Mammary epithelial cell (primary cell): ENCODE measurements at regions not wholly inside any gene's neighbourhood (a gene's known extent, or its start where the extent isn't known, plus 50 kb on each side); places are given as distances from the start of the nearest gene placed in this dataset.

Experiments
- CTCF ChIP-seq, 2 donors: IDR thresholded peaks in 1 of 2; conservative IDR thresholded peaks in 1 of 2; 2 replicates each; pipeline ENCODE4 v1.5.1; 2011 to 2012; ENCODE audit warnings: inconsistent platforms in 2 of 2, low read length in 2 of 2, mild to moderate bottlenecking in 2 of 2, control low read depth in 1 of 2, low read depth in 1 of 2; ENCODE audit not compliant: insufficient read depth in 1 of 2; ENCODE audit errors: extremely low read depth in 1 of 2
- EZH2 ChIP-seq: IDR thresholded peaks from 2 replicates; pipeline ENCODE4 v1.6.1; 2012; ENCODE audit warnings: low read length, inconsistent platforms, borderline replicate concordance

- no peak for TF ChIP-seq CTCF (conservative IDR thresholded peaks at IDR 0.05 in 1 of 2, IDR thresholded peaks at IDR 0.05 in 1 of 2; ENCODE audit: extremely low read depth in 1 of 2, insufficient read depth in 1 of 2, low read depth in 1 of 2, low read length in 2 of 2)
- no peak for TF ChIP-seq EZH2
Observed at GRCh38 chr5:87195104-87195591, 72.5 kb upstream of the RASA1 start.
